ENCODE measurements at regions not wholly inside any gene's neighbourhood (a gene's known extent, or its start where the extent isn't known, plus 50 kb on each side); places are given as distances from the start of the nearest gene placed in this dataset.
"Not testable (repeated sequence)": the region's sequence is repeated elsewhere in the genome, so short reads cannot be mapped to it uniquely, and the experiment has no call there.

DNA sequence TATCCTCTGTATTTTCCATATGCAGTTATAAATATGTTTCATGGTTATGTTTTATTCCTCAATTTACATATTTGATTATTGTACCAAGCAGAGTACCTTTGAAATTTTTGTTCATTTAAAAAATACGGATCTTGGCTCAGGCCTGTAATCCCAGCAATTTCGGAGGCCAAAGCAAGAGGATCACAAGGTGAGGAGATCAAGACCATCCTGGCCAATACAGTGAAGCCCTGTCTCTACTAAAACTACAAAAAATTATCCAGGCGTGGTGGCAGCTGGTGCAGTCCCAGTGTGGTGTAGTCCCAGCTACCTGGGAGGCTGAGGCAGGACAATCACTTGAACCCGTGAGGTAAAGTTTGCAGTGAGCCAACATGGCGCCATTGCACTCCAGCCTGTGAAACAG, 251.2 kb upstream of the TPTE start:
- H3K36me3 Mint-ChIP-seq (ENCODE audit: insufficient read depth), result peaks cover 10% of the 10 kb centered on the region
- not testable (repeated sequence) for H3K27me3 Mint-ChIP-seq; H3K4me1 Mint-ChIP-seq (ENCODE audit: low read depth in 2 of 2); ATAC-seq (replicated peaks); DNase-seq; H3K27ac Mint-ChIP-seq; H3K4me3 Mint-ChIP-seq
- peaks cover 9 to 27% of the 10 kb centered on the region in 2 donors for H3K9me3 Mint-ChIP-seq

GRCh38 chr21:10271666-10272207, 249.6 kb upstream of the TPTE start:
- not testable (repeated sequence) for H3K27me3 Mint-ChIP-seq; H3K4me1 Mint-ChIP-seq (ENCODE audit: low read depth in 2 of 2); H3K27ac Mint-ChIP-seq; H3K4me3 Mint-ChIP-seq; ATAC-seq (replicated peaks)
- H3K36me3 Mint-ChIP-seq (ENCODE audit: insufficient read depth), result peaks cover 10% of the 10 kb centered on the region
- peak in 1 of 3 experiments; percentile 0 for DNase-seq
- H3K9me3 Mint-ChIP-seq, result peaks cover 9 to 27% of the 10 kb centered on the region in 2 donors

GRCh38 chr21:10272216-10272615, 249.2 kb upstream of the TPTE start:
- Mint-ChIP-seq H3K4me3 (no peak overlapping the region), H3K27ac (no peak overlapping the region), H3K4me1 (ENCODE audit: low read depth in 2 of 2) (no peaks in the 10 kb centered on the region), H3K9me3 (peaks cover 9 to 27% of the 10 kb centered on the region in 2 donors), H3K36me3 (ENCODE audit: insufficient read depth) (peaks cover 10% of the 10 kb centered on the region), H3K27me3 (no peaks in the 10 kb centered on the region)
- DNase-seq, result no peak
- no peak for ATAC-seq (replicated peaks)

- H3K36me3 Mint-ChIP-seq (ENCODE audit: insufficient read depth), result peaks cover 10% of the 10 kb centered on the region
- DNase-seq (no peak), ATAC-seq (replicated peaks) (no peak)
- H3K27ac Mint-ChIP-seq, result no peak overlapping the region
- no peaks in the 10 kb centered on the region for H3K4me1 Mint-ChIP-seq (ENCODE audit: low read depth in 2 of 2)
- no peak overlapping the region for H3K4me3 Mint-ChIP-seq
- peaks cover 9 to 27% of the 10 kb centered on the region in 2 donors for H3K9me3 Mint-ChIP-seq
- H3K27me3 Mint-ChIP-seq, result no peaks in the 10 kb centered on the region
Observed at GRCh38 chr21:10273196-10273595, 248.2 kb upstream of the TPTE start.

DNA sequence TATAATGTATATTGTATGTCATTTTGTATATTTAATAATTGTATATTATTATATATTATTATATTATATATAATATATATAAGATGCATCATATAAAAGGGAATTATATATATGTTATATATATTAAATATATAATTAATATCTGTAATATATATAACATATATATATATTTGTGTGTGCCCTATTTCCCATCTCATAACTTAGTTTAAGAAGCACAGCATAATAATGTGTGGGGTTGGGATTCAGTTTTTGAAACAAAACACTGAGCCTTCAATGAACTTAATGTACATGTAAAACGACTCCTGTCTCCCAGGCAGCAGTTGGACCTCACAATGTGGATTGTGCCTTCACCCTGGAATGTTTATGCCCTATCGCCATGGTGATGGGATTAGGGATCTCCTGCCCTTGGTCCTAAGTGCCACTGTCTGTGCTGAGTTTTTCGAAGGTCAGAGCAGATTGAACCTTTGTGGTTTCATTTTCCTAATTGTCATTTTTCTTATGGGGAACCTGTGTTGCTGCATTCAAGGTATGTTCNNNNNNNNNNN, 247.5 kb upstream of the TPTE start:
- not testable (repeated sequence) for H3K4me3 Mint-ChIP-seq; ATAC-seq (replicated peaks); H3K27ac Mint-ChIP-seq; H3K4me1 Mint-ChIP-seq (ENCODE audit: low read depth in 2 of 2); DNase-seq; H3K27me3 Mint-ChIP-seq
- peaks cover 10% of the 10 kb centered on the region for H3K36me3 Mint-ChIP-seq (ENCODE audit: insufficient read depth)
- peaks cover 9 to 27% of the 10 kb centered on the region in 2 donors for H3K9me3 Mint-ChIP-seq
